Daoy (cell line): ENCODE measurements at regions not wholly inside any gene's neighbourhood (a gene's known extent, or its start where the extent isn't known, plus 50 kb on each side); places are given as distances from the start of the nearest gene placed in this dataset.

Experiments
- DNase-seq: peaks from one replicate; pipeline ENCODE4 v3.0.0-alpha.2; 2015; ENCODE audit warnings: low read depth

DNA sequence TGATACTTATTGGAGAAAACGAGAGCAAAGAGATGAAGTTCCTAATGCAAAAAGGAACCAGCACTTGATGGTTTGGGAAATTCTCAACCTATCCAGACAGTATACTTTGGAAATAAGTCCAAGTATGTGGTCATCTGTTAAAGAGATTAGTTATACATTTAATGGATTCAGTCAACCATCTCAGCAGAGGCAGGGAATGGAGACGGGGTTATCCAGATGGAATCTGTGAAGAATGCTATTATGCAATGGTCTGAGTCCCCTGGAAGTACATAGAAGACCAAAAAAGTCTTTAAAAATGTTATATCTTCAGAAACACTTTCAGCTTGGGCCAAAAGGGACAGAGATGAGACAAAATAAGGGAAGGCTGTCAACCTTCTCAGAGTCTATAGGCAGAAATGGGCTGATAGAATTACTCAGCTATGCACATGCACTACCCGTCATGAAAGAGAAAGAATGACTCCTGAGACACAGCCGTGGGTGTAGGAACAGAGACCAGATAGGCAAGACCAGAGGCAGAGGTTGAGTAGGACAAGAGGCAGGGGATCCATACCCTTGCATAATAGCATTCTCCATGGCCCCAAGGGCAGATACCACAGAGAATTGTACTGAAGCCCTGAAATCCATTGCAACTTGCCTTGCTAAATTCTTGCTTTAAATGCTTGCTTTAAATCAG is 738.8 kb upstream of the POT1 start:
- DNase-seq = no peak

DNA sequence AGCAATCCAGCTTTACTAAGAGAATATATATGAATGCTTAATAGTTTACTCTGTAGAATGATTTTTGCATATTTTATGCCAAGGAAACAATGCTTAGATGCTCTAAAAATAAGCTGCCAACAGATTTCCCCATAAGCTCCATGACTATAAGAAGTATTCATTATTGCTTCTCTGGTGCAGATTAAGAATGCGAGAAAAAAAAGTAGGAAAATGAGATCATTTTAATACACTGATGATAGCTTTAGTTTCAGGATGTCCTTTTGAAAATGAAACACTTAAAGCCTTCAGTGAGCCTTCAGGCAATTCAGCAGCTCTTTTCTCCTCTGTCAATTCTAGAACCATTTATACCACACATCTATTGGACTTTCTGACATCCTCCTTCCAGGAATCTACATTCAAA is 735.0 kb upstream of the POT1 start:
- no peak for DNase-seq

DNA sequence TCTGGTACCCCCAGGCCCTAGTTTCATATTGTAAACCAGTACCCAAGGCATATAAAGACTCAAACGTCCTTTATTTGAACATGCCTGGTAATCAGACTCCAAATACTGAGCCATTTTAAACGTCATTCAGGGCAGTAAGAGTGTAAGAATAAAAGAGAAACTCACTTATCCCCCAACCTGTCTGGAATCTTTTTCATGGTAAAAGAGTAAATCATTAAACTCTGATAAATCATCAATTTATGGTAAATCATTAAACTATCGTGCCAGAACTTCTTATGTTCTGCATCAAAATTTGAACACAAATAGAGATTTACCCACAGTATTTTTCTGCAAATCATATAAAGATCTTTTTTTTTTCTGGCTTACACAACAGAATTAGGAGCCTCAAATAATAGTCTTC is 734.3 kb upstream of the POT1 start:
- DNase-seq = no peak

DNA sequence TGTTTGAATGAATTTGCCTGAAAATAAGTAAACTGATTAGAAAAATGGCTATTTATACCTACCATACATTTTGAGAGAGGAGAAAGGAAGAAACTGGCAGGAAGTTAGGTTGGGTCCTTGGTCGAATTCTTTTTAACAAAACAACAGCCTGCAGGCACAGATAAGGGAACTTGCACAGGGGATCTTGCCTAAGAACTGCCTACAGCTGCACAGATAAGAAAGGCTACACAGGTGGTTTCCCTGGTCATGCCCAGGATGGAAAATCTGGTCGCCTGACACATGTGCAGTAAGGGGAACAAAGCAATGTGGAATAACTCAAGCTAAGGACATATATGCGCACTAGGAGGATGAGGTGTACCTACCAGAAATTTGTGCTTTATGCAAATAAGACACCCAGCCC is 732.1 kb upstream of the POT1 start:
- DNase-seq = no peak

DNA sequence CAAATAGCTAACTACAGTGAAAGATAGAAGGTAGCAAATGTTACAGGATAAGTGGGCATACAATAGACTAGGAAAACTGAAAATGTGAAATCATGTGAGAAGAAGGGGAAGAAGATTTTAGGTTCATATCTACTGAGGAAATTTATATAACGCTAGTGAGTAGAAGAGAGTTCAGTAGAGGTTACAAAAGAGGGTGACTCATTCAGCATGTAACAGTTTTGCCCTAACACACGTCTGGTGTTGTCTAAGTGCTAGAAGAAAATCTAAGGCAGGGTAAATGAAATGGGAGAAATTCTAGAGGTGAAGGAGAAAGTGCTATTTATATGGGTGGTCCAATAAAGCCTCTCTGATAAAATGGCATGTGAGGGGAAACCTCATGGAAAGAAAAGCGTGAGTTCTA is 731.4 kb upstream of the POT1 start:
- DNase-seq = no peak

DNA sequence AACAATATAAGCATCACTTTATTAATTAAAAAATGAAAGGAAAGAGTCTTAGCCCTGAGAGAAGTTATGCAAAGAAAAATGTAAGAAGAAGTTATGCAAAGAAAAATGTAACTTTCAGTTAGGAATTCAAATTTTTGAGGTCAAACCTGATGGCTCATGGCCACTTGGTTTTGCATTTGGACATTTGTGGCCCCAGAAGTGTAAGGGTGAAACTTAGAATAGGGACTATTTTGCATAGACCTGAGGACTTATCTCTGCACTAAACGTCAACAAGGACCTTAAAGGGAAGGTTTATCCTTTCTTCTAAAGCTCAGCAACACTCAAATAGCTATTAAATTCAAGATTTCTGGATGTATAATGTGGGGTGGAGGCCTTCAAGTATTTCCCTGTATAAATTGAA is 724.5 kb upstream of the POT1 start:
- no peak for DNase-seq

DNA sequence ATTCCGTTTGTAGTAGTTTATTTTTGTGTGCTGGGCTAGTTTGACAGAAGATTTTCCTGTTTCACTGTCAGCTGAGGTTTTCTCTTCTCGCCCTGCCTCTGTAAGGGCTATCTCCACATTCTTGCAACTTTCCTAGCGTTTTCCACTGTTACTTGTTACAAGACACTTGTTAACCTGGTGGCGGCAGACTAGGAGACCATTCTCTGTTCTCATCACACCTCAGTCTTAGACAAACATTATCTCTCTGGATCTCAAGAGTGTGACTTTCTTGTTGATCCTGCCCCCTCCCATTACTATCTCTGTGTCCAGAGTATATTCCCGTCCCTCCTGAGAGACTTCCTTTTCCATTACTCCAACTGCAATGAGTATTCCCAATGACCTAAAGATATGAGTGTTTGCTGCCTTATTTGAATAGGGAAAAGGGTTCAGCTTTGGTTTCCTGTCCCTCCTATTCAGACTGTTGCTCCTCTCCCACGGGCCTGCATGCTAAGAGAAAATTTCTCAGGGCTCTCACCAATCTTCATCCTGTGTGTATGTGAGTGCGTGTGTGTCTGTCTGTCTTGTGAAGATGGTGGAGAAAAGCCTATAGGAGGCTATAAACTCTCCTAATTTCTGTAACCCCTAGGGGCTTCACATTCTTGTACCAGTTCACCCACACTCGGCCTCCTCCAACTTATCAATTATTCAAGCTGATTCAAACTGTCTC is 722.4 kb upstream of the POT1 start:
- no peak for DNase-seq

DNA sequence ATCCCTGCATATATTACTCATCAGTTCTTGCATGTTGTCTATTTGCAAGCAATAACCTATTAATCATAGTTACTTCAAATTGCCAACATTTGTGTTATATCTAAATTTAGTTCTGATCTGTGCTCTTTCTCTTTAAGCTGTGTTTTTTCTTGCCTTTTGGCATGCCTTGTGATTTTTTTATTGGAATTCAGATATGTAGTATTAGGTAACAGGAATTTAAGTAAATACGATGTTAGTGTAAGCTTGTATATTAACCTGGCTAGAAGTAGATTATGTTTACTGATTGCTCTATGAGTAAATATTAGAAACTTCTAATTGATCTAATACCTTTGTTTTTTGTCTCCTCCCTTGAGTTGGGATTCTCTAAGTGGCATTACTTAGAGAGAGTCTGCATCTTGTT is 718.9 kb upstream of the POT1 start:
- no peak for DNase-seq

DNA sequence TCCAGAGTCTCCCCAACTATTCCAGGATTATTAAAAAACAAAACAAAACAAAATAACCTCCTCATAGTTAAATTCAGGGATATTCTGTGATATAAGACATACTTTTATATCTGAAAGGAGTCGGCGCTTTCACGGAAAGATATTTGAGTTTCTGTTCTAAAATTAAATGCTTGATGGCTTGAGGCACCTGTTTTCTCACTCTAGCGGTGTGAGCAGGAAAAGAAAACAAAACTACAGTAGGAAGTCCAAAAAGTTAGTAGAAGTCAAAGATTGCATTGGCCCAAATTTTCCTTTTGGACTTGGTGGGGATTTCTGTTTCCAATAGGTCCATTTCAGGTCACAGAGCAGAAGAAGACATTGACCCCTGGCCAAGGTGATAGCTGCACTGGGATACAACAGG is 716.1 kb upstream of the POT1 start:
- no peak for DNase-seq

DNA sequence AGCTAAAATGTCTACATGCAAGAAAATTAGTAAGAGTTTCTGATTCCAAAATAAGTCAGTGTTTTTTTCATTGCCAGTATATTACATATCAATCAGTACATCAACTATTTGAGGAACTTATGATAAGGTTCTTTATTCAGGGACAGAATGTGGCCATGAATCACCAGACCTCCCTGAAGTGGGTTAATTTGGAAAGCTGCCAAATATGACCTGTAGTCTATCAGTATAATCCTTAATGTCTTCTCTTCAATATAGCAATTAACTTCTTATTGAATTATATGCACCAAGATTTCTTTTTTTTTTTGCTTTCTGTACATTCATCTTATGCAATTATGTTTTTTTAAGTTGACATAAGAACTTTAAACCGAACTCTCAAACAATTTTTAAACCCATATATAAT is 714.5 kb upstream of the POT1 start:
- no peak for DNase-seq

DNA sequence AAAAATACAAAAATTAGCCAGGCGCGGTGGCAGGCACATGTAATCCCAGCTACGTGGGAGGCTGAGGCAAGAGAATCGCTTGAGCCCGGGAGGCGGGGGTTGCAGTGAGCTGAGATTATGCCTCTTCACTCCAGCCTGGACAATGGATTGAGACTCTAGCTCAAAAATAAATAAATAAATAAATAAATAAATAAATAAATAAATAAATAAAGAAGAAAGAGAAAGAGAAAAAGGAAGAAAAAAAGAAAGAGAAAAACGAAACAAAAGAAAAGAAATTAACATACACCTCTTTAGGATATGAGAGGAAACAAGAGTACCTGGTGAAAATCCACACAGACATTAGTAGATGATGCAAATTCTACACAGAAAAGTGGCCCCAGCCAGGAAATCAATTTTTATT is 713.7 kb upstream of the POT1 start:
- DNase-seq = no peak

DNA sequence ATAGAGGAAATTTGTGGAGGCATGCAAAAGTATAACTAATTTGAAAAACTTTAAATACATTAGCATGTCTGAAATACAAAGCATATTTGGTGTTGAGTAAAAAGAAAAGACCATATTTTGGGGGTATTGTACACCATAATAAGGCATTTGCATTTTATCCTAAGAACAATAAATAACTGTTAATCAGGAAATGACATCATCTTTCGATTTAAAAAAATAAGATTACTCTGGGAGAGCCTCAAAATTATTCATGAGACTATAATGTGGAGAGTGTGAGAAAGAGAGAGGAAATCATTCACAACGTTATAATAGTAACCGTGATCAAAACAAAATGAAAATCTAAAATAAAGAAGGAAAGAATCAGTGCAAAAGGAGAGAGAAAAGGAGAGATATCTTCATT is 712.3 kb upstream of the POT1 start:
- no peak for DNase-seq

DNA sequence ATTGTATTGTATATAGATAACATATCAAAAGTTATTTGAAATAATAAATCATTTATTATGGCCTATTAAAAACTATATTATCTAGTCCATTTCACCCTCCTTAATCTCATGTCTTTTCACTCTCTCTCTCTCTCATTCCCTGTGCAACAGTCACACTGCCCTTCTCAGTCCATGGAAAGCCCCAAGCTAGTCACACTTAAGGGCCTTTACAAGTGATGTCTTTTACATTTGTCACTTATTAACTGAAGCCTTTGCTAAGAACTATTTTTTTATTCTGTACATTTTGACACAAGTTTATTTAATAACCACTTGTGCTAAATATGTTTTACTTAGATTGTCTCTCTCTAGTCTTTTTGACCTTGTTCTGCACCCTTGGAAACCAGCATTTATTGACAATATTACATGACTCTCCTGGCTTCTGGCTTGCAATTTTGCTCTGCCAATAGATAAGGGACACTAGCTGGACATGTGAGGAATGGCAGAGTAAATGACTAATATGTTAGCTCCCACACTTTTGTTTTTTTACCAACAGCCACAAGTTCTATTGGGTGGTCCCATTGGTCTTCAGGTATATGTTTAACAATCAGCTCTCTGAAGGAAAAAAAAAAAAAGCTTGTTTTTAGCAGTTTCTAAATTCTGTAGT is 706.8 kb upstream of the POT1 start:
- no peak for DNase-seq

DNA sequence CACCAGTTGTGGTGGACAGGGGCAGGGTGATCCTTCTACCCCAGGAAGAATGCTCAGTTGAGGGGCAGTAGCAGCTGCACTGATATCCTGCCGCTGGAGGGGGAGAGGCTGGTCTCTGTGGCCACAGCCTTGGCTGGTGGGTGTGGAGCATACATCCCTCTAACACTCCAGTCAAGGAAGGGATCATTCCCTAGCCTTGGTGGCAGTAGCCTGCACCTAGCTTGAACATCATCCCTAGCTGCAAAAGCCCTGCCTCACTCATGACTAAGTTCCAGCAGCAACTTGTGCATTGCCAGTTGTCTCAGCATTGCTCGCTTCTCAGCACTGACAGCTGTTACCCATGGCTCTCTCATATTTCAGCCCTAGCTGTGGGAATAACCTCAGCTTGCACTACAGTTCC is 688.9 kb upstream of the POT1 start:
- no peak for DNase-seq

DNA sequence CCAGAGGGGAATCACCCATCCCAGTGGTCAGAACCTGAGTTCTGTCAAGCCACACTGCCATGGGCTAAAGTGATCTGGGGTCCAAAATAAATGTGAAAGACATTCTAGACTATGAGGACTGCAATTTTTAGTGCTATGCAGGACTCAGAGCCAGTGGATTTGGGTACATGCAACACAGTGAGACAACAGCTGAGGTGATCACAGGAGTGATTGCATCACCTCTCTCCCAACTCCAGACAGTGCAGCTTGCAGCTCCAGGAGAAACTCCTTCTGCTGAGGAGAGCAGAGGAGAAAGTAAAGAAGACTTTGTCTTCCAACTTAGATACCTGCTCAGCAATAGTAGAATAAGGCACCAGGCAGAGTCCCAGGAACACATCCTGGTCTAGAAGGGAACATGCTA is 682.0 kb upstream of the POT1 start:
- DNase-seq = no peak

DNA sequence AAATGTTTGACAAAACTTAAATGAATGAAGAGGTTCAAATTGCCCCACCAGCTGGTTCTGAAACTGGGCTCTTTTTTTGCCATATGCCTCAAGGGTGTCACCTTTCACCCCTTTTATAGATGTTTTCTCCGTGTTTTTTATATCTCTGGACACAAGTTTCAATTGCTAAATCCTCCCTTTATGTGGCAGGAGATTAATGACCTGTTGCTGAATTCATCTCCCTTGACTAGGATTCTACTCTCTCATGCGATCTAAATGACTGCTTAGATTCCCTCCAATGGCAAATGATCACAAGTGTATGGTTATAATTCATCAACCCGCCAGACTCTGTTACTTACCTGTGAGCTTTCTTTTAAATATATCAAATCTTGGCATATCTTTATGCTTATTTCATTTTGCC is 677.0 kb upstream of the POT1 start:
- DNase-seq = no peak

DNA sequence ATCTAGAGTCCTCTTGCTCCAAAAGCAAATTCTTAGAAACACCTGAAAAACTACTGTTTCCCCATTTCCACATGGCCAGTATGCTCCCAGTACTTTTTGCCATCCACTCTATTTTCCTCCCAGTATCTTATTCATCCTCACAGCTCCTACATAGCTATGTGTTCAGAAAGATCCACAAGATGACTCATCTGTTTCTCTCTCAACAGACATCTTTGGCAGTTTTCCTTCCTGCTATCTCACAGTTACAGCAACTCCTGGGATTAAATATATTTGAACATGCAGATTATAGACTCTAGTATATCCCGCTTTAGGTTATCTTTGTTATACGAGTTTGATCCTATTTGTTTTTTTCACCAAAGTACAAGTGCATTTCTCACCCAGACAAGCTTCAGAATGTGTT is 675.6 kb upstream of the POT1 start:
- DNase-seq = no peak

DNA sequence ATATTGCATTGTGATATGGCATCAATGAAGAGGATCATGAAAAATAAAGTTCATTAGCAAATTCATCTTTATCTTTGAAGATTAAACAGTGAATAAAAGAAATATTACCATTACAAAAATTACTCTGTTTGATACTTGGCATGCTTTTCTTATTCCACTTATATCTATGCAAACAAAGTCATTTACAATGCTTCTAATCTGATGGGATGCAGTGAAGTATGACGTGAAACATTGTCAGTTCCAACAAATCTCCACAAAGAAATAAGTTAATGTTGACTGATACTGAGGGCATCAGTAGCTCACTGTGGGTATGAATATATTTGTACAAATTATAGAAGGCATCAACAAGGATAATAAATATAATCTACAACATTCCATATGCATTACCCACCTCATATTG is 672.8 kb upstream of the POT1 start:
- DNase-seq = no peak

DNA sequence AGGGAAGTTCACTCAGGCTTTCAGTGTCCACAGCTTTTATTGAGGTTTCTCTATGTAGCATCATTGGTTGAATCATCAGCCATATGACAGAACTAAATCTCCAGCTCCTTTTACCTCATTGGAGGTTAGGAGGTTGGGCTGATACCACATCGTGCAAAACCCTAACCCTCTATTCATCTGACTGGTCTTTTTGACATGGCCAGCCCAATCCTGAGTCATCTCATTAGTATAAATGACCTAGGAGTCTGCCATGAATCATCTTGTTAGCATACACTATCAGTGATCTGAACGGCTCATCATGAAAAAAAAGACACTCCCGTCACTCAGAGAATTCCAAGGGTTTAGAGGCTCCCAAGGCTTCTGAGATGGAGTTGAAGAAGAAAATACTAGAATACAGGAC is 669.8 kb upstream of the POT1 start:
- DNase-seq = peak; percentile 9

DNA sequence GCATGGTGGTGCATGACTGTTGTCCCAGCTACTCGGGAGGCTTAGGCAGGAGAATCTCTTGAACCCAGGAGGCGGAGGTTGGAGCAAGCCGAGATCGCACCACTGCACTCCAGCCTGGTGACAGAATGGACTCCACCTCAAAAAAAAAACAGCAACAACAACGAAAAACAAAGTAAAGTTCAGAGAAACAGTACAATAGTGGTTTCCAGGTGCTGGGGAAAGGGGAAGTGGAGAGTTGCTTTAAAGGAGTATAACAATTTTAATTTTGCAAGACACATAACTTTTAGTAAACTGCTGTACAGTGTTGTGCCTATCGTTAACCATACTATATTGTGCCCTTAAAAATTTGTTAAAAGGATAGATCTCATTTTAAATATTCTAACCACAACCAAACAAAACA is 662.7 kb upstream of the POT1 start:
- no peak for DNase-seq

DNA sequence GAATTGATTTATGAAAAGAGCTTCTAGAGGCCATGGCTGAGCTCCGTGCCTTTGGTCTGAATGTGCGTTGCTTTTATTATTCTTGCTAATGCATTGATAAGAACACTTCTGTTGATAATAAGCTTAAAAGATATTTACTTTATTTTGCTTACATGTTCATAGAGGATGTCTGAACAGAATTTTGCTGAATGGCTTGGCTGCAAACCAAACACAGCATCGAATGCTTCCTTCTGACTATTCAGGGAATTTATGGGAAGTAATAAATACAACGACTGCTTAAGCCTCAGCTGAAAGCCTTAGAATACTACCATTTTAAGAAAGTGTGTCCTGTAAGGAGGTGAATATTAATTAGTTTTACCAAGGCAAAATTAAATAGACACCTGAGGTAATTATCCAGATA is 643.5 kb upstream of the POT1 start:
- DNase-seq = no peak

DNA sequence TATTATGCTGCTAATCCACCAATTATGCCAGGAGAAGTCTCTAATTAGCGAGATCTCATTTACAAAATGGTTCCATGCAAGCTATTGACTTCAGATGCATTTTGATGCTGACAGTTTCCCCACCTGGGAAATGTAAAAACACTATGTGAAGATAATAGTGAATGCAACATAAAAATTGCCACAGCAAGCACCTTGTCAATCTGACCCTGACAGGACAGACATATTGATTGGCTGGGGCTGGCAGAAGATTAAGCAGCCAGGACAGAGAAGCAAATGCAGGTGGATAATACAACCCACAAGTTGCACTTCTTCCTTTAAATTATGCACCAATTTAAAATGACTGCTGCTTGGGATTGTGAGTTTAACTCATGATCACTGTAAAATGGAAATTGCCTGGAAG is 642.8 kb upstream of the POT1 start:
- no peak for DNase-seq

DNA sequence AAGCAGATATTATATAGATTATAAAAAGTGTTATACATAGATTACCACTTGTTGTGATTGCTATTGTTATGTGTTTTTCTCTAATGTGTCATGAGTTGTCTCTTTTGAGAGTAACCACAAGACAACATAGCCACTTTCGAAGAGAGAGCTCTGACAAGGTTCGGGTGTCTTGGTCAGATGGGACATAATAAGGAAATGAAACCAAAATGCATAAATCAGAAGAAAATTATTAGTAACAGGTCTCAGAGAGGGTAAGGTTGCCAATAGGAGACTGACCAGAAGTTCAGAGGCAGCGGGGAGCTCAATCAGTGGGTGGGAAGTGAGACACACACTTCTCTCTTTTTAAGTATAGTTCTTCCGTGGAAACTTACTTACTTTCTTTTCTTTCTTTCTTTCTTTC is 639.2 kb upstream of the POT1 start:
- no peak for DNase-seq

DNA sequence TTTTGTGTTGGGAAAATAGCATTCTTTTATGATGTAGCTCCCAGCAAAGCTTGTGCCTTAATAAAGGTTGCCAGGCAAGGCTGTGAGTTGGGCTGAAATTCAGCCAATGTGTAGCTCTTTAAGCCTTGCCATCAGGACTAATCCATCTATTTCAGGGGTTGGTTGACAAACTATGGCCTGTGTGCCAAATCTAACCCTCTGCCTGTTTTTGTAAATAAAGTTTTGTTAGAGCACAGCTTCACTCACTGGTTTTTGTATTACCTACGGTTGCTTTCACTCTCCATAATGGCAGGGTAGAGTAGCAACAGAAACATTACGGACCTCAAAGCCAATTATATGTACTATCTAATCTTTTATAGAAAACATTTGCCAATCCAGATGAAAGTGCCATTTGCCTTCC is 638.1 kb upstream of the POT1 start:
- no peak for DNase-seq
